Neural cell (in vitro differentiated cells): ENCODE measurements at regions not wholly inside any gene's neighbourhood (a gene's known extent, or its start where the extent isn't known, plus 50 kb on each side); places are given as distances from the start of the nearest gene placed in this dataset.

Source experiments
- H2AFZ ChIP-seq: fragments of 200-600, 300-800 bp; sonication (generic), shearing (Covaris generic); 2 replicates; pipeline ENCODE4 v1.6.0; 2014; ENCODE audit warnings: low read depth, mild to moderate bottlenecking, antibody characterized with exemption, low read length, moderate library complexity
- H3F3A ChIP-seq: fragments of 200-600 bp; shearing (Covaris generic); 2 replicates; pipeline ENCODE4 v1.6.1; 2016; ENCODE audit warnings: mild to moderate bottlenecking, moderate library complexity, mixed read lengths, antibody characterized with exemption, low read length; ENCODE audit not compliant: insufficient read depth, poor library complexity, severe bottlenecking
- H3K27ac ChIP-seq: fragments of 200-600, 300-800 bp; sonication (generic), shearing (Covaris generic); 2 replicates; pipeline ENCODE4 v1.5.1; 2014; ENCODE audit warnings: mild to moderate bottlenecking, low read length, moderate library complexity
- H3K27me3 ChIP-seq: fragments of 300-800, 200-600 bp; sonication (generic), shearing (Covaris generic); 2 replicates; pipeline ENCODE4 v1.6.0; 2014; ENCODE audit warnings: mild to moderate bottlenecking, low read depth, low read length, moderate library complexity; ENCODE audit not compliant: insufficient read depth
- H3K36me3 ChIP-seq: fragments of 300-800, 200-600 bp; sonication (generic), shearing (Covaris generic); 2 replicates; pipeline ENCODE4 v1.5.1; 2014; ENCODE audit warnings: mild to moderate bottlenecking, antibody characterized with exemption, low read length, moderate library complexity; ENCODE audit not compliant: insufficient read depth
- H3K4me2 ChIP-seq: fragments of 300-800, 200-600 bp; sonication (generic), shearing (Covaris generic); 2 replicates; pipeline ENCODE4 v1.6.0; 2014; ENCODE audit warnings: mild to moderate bottlenecking, low read length
- H3K4me3 ChIP-seq: fragments of 300-800, 200-600 bp; sonication (generic), shearing (Covaris generic); 2 replicates; pipeline ENCODE4 v1.5.1; 2014; ENCODE audit warnings: mild to moderate bottlenecking, low read length, moderate library complexity
- H3K79me2 ChIP-seq: fragments of 200-600 bp; shearing (Covaris generic); replicated peaks from 2 replicates; pipeline ENCODE4 v1.6.0; 2014; ENCODE audit warnings: mild to moderate bottlenecking, low read length, moderate library complexity; ENCODE audit not compliant: insufficient read depth
- H3K9ac ChIP-seq: fragments of 300-800, 200-600 bp; sonication (generic), shearing (Covaris generic); 2 replicates; pipeline ENCODE4 v1.6.1; 2016; ENCODE audit warnings: mild to moderate bottlenecking, low read length, mixed read lengths
- H3K9me2 ChIP-seq: fragments of 200-600 bp; shearing (Covaris generic); 2 replicates; pipeline ENCODE4 v1.6.1; 2016; ENCODE audit warnings: mild to moderate bottlenecking, low read length, mixed read lengths; ENCODE audit not compliant: insufficient read depth
- H3K9me3 ChIP-seq: fragments of 200-600, 300-800 bp; sonication (generic), shearing (Covaris generic); 2 replicates; pipeline ENCODE4 v1.6.1; 2016; ENCODE audit warnings: mild to moderate bottlenecking, mixed run types, low read length, moderate library complexity, mixed read lengths
- H4K20me1 ChIP-seq: fragments of 200-600 bp; shearing (Covaris generic); 2 replicates; pipeline ENCODE4 v1.6.1; 2016; ENCODE audit warnings: mild to moderate bottlenecking, mixed run types; ENCODE audit not compliant: insufficient read depth
- EP300 ChIP-seq: fragments of 450-650 bp; conservative IDR thresholded peaks from 2 replicates; pipeline ENCODE4 v1.6.1; 2014; ENCODE audit warnings: antibody characterized with exemption, mild to moderate bottlenecking, moderate library complexity; ENCODE audit not compliant: poor library complexity, severe bottlenecking
- EZH2 ChIP-seq: fragments of 200-600, 300-800 bp; shearing (Covaris generic), sonication (generic); IDR thresholded peaks from 2 replicates; pipeline ENCODE4 v1.6.1; 2014; ENCODE audit warnings: antibody characterized with exemption, low read length, borderline replicate concordance, mild to moderate bottlenecking; ENCODE audit not compliant: insufficient read depth, poor library complexity, severe bottlenecking
- MXI1 ChIP-seq: fragments of 450-650 bp; conservative IDR thresholded peaks from 2 replicates; pipeline ENCODE4 v1.6.1; 2014; ENCODE audit warnings: antibody characterized with exemption, mild to moderate bottlenecking; ENCODE audit not compliant: poor library complexity, severe bottlenecking
- POLR2AphosphoS5 ChIP-seq: IDR thresholded peaks from 2 replicates; pipeline ENCODE4 v1.6.1; 2012
- RAD21 ChIP-seq: fragments of 450-650 bp; conservative IDR thresholded peaks from 2 replicates; pipeline ENCODE4 v1.6.1; 2014; ENCODE audit warnings: antibody characterized with exemption, mild to moderate bottlenecking, moderate library complexity
- SMC3 ChIP-seq: fragments of 450-650 bp; conservative IDR thresholded peaks from 2 replicates; pipeline ENCODE4 v1.6.1; 2014; ENCODE audit warnings: antibody characterized with exemption, mild to moderate bottlenecking, moderate library complexity; ENCODE audit not compliant: poor library complexity
- TAF1 ChIP-seq: IDR thresholded peaks from 2 replicates; pipeline ENCODE4 v1.6.1; 2012; ENCODE audit warnings: low read depth
- TF ChIP-seq, protein P1 (sequence below): IDR thresholded peaks from 2 replicates; pipeline ENCODE4 v1.6.1; 2012; ENCODE audit warnings: borderline replicate concordance
- TF ChIP-seq, protein P2 (sequence below): fragments of 450-650 bp; IDR thresholded peaks from 2 replicates; pipeline ENCODE4 v1.5.1; 2014; ENCODE audit warnings: antibody characterized with exemption, mild to moderate bottlenecking, moderate library complexity; ENCODE audit not compliant: poor library complexity, severe bottlenecking

DNA sequence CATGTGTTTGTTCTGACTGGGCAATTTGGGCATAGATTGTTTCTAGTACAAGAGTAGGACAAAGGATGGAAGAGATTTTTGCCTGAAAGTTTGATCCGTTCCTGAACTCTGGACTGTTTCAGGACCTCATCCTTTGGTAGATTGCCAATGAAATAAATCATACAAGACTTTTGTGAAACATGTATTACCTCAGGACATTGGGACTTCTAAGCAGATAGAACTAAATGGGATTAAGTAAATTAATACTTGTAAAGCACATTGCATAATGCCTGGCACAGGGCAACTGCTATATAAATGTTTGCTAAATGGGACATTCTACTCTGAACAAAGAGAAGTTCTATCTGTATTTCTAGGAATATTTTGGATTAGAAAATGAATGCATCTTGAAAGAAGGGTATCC, 164.8 kb upstream of the RPS6KA3 start:
- Histone ChIP-seq H3K4me2 (no peak overlapping the region), H3K9me2 (no peaks in the 10 kb centered on the region), H2AFZ (no peak overlapping the region), H3K36me3 (no peaks in the 10 kb centered on the region), H3K79me2 (no peaks in the 10 kb centered on the region), H3F3A (no peaks in the 10 kb centered on the region), H3K27ac (no peak overlapping the region), H3K9me3 (no peaks in the 10 kb centered on the region), H4K20me1 (no peaks in the 10 kb centered on the region), H3K4me3 (no peak overlapping the region), H3K27me3 (no peaks in the 10 kb centered on the region), H3K9ac (no peak overlapping the region)
- TF ChIP-seq MXI1 (no peak), RAD21 (no peak)
- TF ChIP-seq, protein P1, sequence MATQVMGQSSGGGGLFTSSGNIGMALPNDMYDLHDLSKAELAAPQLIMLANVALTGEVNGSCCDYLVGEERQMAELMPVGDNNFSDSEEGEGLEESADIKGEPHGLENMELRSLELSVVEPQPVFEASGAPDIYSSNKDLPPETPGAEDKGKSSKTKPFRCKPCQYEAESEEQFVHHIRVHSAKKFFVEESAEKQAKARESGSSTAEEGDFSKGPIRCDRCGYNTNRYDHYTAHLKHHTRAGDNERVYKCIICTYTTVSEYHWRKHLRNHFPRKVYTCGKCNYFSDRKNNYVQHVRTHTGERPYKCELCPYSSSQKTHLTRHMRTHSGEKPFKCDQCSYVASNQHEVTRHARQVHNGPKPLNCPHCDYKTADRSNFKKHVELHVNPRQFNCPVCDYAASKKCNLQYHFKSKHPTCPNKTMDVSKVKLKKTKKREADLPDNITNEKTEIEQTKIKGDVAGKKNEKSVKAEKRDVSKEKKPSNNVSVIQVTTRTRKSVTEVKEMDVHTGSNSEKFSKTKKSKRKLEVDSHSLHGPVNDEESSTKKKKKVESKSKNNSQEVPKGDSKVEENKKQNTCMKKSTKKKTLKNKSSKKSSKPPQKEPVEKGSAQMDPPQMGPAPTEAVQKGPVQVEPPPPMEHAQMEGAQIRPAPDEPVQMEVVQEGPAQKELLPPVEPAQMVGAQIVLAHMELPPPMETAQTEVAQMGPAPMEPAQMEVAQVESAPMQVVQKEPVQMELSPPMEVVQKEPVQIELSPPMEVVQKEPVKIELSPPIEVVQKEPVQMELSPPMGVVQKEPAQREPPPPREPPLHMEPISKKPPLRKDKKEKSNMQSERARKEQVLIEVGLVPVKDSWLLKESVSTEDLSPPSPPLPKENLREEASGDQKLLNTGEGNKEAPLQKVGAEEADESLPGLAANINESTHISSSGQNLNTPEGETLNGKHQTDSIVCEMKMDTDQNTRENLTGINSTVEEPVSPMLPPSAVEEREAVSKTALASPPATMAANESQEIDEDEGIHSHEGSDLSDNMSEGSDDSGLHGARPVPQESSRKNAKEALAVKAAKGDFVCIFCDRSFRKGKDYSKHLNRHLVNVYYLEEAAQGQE: no peak

DNA sequence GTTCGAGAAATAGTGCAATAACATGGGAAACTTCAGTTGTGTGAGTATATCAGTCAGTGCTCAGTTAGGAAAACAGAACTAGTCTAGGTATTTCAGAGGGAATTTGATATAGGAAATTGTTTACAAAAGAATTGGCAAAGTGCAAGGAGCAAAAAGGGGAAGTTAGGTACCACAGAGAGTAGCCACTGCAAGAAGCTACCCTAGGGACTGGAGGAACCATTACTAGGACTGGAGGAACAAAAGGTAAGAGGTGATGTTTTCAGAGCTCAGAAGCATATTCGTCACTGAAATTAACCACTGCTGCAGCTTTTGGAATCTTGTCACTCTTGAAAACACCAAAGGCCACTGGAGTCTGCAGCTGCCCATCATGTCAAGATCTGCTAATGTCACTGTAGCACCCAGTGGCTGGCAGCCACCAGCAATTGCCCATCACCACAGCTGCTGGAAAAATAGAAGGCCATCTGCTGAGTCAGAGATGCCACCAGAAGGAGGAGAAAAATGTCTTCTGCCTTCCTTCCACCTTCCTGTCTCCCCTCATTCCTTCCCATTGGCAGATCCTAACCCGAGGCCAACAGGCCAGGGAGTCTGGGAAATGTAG, 160.6 kb upstream of the RPS6KA3 start:
- TF ChIP-seq SMC3 (no peak), EZH2 (no peak), MXI1 (no peak), RAD21 (no peak), TAF1 (no peak), POLR2AphosphoS5 (no peak), EP300 (no peak)
- TF ChIP-seq, protein P1: no peak
- TF ChIP-seq, protein P2, sequence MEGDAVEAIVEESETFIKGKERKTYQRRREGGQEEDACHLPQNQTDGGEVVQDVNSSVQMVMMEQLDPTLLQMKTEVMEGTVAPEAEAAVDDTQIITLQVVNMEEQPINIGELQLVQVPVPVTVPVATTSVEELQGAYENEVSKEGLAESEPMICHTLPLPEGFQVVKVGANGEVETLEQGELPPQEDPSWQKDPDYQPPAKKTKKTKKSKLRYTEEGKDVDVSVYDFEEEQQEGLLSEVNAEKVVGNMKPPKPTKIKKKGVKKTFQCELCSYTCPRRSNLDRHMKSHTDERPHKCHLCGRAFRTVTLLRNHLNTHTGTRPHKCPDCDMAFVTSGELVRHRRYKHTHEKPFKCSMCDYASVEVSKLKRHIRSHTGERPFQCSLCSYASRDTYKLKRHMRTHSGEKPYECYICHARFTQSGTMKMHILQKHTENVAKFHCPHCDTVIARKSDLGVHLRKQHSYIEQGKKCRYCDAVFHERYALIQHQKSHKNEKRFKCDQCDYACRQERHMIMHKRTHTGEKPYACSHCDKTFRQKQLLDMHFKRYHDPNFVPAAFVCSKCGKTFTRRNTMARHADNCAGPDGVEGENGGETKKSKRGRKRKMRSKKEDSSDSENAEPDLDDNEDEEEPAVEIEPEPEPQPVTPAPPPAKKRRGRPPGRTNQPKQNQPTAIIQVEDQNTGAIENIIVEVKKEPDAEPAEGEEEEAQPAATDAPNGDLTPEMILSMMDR: no peak
- no peak overlapping the region for H3K4me2 ChIP-seq
- no peak overlapping the region for H2AFZ ChIP-seq
- no peaks in the 10 kb centered on the region for H3K9me3 ChIP-seq
- H3F3A ChIP-seq: no peaks in the 10 kb centered on the region
- no peaks in the 10 kb centered on the region for H4K20me1 ChIP-seq
- H3K9ac ChIP-seq: no peak overlapping the region
- H3K27ac ChIP-seq: no peak overlapping the region
- no peaks in the 10 kb centered on the region for H3K9me2 ChIP-seq
- H3K4me3 ChIP-seq: no peak overlapping the region
- H3K27me3 ChIP-seq: no peaks in the 10 kb centered on the region
- no peaks in the 10 kb centered on the region for H3K79me2 ChIP-seq
- no peaks in the 10 kb centered on the region for H3K36me3 ChIP-seq
